ENCODE measurements at regions not wholly inside any gene's neighbourhood (a gene's known extent, or its start where the extent isn't known, plus 50 kb on each side); places are given as distances from the start of the nearest gene placed in this dataset.

- DNase-seq (ENCODE audit: low read depth in 4 of 4, low spot score in 3 of 4) = no peak
Observed at GRCh38 chr13:58032676-58033460, 401.3 kb downstream of the PCDH17 start.

DNA sequence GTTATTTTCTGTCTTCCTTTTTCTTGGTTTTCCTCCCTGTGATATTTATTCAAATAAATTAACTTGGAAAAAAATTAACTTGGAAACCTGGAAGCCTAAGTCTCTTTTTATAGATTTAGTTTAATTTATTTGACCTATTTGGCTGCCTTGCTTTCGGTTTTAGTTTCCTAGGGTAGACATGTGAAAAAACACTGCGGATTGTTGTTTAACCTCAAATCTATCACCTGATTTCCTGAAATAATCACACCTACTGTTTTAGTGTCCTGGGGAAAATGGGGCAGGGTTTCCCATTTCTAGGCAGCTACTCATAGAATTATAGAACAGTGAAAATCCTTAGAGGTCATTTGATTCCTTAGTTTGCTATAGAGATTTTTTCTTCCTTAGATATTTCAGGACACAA lies 412.4 kb downstream of the PCDH17 start:
- DNase-seq (ENCODE audit: low read depth in 4 of 4, low spot score in 3 of 4) = no peak

- DNase-seq (ENCODE audit: low read depth in 4 of 4, low spot score in 3 of 4) = no peak
Observed at GRCh38 chr13:58048670-58049069, 417.1 kb downstream of the PCDH17 start.

GRCh38 chr13:58051396-58051795 lies 419.9 kb downstream of the PCDH17 start:
- no peak for DNase-seq (ENCODE audit: low read depth in 4 of 4, low spot score in 3 of 4)

- DNase-seq (ENCODE audit: low read depth in 4 of 4, low spot score in 3 of 4) = no peak
Observed at GRCh38 chr13:58051807-58052375, 420.3 kb downstream of the PCDH17 start.

GRCh38 chr13:58056426-58056825 lies 424.9 kb downstream of the PCDH17 start:
- DNase-seq (ENCODE audit: low read depth in 4 of 4, low spot score in 3 of 4) = no peak

DNA sequence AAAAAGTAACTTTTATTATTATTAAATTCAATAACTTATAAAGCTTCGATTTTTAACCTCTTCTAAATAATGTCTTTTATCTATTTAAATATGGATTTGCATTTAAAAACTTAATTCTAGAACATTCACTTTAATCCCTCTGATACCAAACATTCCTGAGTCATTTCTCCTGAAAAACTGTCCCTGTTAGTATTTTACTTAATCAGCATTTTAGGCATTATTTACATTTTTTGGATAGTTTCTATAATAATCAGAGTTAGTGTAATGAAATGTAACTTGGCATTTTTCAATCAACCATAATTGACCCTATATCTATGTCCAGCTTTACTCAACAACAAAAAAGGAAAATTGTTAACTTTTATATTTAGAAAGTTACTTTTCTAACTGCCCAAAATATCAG lies 428.1 kb downstream of the PCDH17 start:
- no peak for DNase-seq (ENCODE audit: low read depth in 4 of 4, low spot score in 3 of 4)

DNA sequence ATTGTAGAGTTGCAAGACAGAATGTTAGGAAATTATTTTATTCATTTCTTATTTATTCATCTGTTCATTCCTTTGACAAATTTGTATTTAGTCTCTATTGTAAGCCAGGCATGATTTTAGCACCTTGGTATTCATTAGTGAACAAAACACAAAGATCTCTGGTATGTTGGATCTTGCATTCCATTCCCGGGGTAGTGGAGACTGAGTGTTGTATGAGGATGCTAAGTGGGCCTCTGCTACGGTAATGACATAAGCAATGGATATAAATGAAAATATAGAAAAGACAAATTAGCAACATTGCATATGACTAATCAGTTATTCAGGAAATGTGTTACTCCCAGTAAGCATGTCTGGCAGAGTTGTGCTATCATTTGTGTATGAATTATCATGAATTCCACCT lies 449.3 kb downstream of the PCDH17 start:
- no peak for DNase-seq (ENCODE audit: low read depth in 4 of 4, low spot score in 3 of 4)

DNA sequence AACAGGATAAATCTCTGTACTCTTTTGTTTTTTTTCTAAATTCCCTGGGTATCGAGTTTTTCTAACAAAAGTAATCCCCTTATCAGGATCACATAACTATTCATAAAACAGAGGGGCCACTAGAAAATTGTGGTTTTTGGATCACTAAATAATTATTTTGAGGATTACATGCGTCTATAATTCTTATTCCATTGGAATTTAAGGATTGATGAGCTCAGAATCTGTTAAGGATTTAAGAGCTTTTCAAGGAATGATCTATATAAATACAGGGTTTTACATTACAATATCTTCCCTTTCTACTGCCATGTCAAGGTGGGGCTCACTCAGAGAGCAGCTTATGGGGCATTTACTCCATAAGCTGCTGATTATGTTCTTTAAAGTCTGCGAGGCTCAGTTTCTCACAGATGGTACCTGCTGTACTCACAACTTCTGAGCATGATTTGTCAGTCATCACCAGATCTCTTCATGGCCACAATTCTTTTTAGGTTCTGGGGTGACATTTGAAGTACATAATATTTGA lies 449.8 kb downstream of the PCDH17 start:
- no peak for DNase-seq (ENCODE audit: low read depth in 4 of 4, low spot score in 3 of 4)

GRCh38 chr13:58083064-58083463 lies 451.5 kb downstream of the PCDH17 start:
- no peak for DNase-seq (ENCODE audit: low read depth in 4 of 4, low spot score in 3 of 4)

DNA sequence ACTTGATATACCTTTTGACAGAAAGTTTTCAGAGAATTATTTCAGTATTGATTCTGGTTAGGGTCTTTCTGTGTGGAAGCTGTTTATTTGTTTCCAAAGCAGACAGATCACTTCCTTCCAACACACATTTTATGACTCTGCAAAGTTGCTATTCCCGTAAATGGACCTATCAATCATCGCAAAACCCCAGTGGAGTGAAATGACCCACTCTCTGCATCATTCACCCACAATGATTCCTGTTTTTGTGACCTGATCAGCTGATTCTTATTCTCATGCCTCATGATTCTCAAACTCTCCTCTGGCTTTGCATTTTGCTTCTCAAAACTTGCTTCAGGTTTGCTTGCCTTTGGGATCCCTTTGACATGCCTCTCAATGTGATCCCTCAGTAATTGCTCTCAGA lies 453.7 kb downstream of the PCDH17 start:
- DNase-seq (ENCODE audit: low read depth in 4 of 4, low spot score in 3 of 4) = no peak

DNA sequence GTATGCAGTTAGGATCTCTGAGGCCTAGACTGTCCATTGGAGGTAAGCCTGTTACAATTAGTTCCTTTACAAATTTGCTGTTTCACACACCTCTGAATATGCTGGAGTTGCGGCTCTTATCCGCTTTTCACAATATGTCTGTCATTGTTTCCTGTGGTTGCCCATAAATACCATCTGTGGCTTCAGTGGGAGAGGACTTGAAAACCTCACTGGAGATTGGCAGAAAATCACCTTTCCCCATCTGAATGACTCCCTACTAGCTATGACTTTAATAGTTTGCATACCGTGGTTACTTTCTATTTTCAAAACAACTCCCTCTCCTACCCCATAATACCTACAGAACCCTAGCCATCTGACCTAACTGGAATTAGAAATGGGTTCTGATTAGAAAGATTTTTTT lies 454.3 kb downstream of the PCDH17 start:
- no peak for DNase-seq (ENCODE audit: low read depth in 4 of 4, low spot score in 3 of 4)

GRCh38 chr13:58087566-58087965 lies 456.0 kb downstream of the PCDH17 start:
- DNase-seq (ENCODE audit: low read depth in 4 of 4, low spot score in 3 of 4) = no peak

DNA sequence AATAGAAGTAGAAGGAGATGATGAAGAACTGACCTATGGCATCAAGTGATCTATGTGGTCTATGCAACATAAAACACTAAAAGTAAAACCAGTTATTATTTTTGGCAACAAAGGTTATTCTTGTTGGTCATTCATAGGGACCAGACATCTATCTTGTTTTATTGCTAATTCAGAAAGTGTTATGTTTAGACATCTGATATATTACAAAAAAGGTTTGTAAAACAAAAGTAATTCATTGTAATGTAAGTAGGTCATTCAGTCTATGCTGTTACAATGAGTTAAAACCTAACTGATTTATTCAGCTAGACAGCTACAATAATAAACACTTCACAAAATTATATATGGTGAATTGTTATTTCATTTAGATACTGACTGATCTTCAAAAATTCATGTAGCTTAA lies 461.9 kb downstream of the PCDH17 start:
- peak in 1 of 4 donors; percentile 15 for DNase-seq (ENCODE audit: low read depth in 4 of 4, low spot score in 3 of 4)

DNA sequence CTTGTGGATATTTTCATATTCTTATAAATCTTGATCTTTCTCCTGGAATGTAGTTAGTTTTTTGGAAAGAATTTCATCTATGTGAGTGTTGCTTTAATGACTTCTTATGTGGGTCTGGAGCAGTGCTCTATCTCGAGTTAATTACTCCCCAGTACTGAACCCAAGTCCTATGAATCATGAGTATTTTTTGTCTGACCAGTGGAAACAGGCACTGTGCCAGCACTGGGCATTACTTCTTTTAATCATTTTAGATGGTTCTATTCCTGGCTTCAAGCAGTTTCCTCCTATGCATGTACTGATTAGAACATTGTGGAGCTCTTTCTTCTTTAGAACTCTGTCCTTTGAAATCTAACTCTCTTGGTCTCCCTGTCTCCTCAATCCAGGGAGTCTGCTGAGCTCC lies 466.3 kb downstream of the PCDH17 start:
- no peak for DNase-seq (ENCODE audit: low read depth in 4 of 4, low spot score in 3 of 4)

DNA sequence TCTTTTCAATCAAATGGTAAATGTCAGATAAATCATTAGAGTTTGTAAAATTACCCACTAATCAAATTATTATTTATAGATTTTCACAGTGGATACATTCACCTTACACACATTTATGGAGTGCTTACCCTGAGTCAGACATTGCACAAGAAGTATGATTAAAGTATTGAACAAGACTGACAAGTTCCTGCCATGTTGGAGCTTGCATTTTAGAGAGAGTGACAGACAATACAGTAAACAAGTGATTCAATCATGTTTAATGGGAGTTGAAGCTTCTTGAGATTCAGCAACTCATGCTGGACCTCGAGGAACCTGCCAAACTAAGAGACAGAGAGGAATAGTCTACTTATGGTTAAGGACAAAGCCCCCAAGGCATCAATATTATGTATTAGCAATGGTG lies 487.8 kb downstream of the PCDH17 start:
- no peak for DNase-seq (ENCODE audit: low read depth in 4 of 4, low spot score in 3 of 4)

DNA sequence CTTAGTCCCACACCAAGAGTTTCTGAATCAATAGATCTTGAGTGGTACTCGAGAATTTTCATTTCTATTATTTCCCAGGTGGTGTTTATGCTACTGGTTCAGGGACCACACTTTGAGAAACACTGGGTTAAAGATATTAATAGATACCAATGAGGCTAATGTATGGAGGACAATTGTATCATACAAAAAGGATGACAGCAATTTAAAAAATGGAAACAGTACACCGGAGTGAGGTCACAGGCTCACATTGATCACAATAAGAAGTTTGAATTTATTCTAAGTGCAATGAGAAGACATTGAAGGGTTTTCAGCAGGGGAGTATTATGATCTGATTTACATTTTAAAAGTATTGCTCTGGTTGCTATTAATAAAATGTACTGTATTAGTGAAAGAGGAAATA lies 488.3 kb downstream of the PCDH17 start:
- DNase-seq (ENCODE audit: low read depth in 4 of 4, low spot score in 3 of 4) = no peak

DNA sequence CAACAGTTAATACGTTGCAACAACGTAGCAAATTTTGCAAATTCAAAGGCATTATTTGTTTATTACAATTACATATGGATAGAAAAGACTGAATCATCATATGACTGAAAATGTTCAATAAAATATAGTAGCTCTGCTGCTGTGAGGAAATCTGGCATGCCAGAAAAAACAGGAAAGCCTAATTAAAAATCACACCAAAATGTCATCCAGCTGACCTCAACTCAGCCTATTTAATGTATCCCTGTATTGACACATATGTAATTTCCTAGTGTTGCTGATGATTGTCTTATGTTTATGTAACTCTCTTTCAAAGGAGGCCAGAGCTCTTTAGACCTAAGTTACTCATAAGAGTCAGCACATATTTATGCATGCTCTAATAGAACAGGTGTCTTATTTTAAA lies 495.0 kb downstream of the PCDH17 start:
- DNase-seq (ENCODE audit: low read depth in 4 of 4, low spot score in 3 of 4) = no peak

DNA sequence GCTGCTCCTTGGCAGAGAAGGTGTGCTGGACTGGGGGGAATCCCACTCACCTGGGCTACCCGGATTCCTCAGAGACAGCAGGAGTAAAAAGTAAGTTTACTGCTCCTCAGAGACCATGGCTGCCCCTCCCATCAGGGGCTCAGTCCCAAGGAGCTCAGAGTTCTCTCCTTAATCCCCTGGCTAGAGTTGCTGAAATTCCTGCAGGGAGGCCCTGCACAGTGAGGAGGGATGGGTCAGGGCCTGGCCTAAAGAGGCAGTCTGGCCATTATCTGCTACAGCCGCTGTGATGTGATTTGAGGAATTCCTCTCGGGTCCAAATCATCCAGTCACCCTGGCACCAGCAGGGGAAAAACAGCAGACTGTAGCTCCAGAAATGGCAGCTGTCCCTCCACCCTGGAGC lies 502.5 kb downstream of the PCDH17 start:
- DNase-seq (ENCODE audit: low read depth in 4 of 4, low spot score in 3 of 4) = no peak

- DNase-seq (ENCODE audit: low read depth in 4 of 4, low spot score in 3 of 4) = no peak
Observed at GRCh38 chr13:58134525-58134924, 503.0 kb downstream of the PCDH17 start.

DNA sequence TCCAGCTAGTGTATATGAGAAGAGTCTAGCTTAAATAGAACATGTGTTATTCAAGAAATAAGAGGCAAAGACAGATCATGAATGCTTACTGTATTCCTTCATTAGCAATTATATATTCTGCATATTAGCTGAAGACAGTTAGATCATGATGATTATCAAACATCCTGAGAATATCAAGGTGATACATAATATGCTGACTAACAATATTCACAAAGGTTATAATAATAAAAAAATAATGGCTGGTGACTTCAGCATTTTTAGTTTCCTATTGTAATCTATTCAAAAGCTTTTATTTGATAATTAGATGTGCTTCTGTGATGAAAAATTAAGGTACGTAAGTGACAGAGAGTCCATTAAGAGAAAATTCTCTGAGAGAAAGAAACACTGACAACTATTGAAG lies 511.4 kb downstream of the PCDH17 start:
- no peak for DNase-seq (ENCODE audit: low read depth in 4 of 4, low spot score in 3 of 4)

DNA sequence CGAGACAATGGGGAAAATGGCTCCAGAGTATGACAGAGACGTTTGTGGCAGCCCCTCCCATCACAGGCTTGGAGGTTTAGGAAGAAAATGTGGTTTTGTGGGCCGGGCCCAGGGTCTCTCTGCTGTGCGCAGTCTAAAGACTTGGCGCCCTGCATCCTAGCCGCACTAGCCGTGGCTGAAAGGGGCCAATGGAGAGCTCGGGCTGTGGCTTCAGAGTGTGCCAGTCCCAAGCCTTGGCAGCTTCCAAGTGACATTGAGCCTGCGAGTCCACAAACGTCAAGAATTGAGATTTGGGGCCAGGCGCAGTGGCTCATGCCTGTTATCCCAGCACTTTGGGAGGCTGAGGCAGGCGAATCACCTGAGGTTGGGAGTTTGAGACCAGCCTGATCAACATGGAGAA lies 513.1 kb downstream of the PCDH17 start:
- no peak for DNase-seq (ENCODE audit: low read depth in 4 of 4, low spot score in 3 of 4)

All from right renal pelvis (tissue), 4 donors.